GM18873 (cell line): ENCODE measurements at regions not wholly inside any gene's neighbourhood (a gene's known extent, or its start where the extent isn't known, plus 50 kb on each side); places are given as distances from the start of the nearest gene placed in this dataset.
A peak's percentile ranks its signal among the peaks of the same experiment; 100 is the strongest.

ENCODE experiments used
- ATAC-seq: cut with Tn5 transposase; IDR thresholded peaks from one replicate; pipeline ENCODE4 v1.9.1; 2021; ENCODE audit warnings: mild to moderate bottlenecking, moderate library complexity, moderate number of reproducible peaks; ENCODE audit not compliant: unreplicated experiment, low FRiP score

GRCh38 chr1:198929111-198929604 is 290.3 kb downstream of the PTPRC start:
- ATAC-seq, result no peak

- peak; percentile 58 for ATAC-seq
Observed at GRCh38 chr1:198929961-198930599, 291.2 kb downstream of the PTPRC start.

GRCh38 chr1:198932351-198932991 is 293.6 kb downstream of the PTPRC start:
- ATAC-seq, result no peak

- ATAC-seq, result no peak
Observed at GRCh38 chr1:198933515-198934222, 294.8 kb downstream of the PTPRC start.

- no peak for ATAC-seq
Observed at GRCh38 chr1:198934426-198934825, 295.6 kb downstream of the PTPRC start.

GRCh38 chr1:198934901-198935305 is 296.1 kb downstream of the PTPRC start:
- no peak for ATAC-seq

GRCh38 chr1:198935306-198935921 is 296.6 kb downstream of the PTPRC start:
- peak; percentile 44 for ATAC-seq

- ATAC-seq, result no peak
Observed at GRCh38 chr1:198936371-198937083, 297.7 kb downstream of the PTPRC start.

- peak; percentile 96 for ATAC-seq
Observed at GRCh38 chr1:198937231-198938031, 298.6 kb downstream of the PTPRC start.

- ATAC-seq, result no peak
Observed at GRCh38 chr1:198939286-198939685, 300.4 kb downstream of the PTPRC start.

- no peak for ATAC-seq
Observed at GRCh38 chr1:198939956-198940355, 301.1 kb downstream of the PTPRC start.

GRCh38 chr1:198942466-198942865 is 303.6 kb downstream of the PTPRC start:
- ATAC-seq, result no peak

GRCh38 chr1:198943484-198944187 is 304.8 kb downstream of the PTPRC start:
- ATAC-seq, result no peak

GRCh38 chr1:198947456-198947855 is 308.6 kb downstream of the PTPRC start:
- ATAC-seq, result no peak

GRCh38 chr1:198948895-198949659 is 310.2 kb downstream of the PTPRC start:
- no peak for ATAC-seq

GRCh38 chr1:198950036-198950435 is 311.2 kb downstream of the PTPRC start:
- ATAC-seq, result no peak

GRCh38 chr1:198955085-198955484 is 316.2 kb downstream of the PTPRC start:
- no peak for ATAC-seq

- no peak for ATAC-seq
Observed at GRCh38 chr1:198957044-198957443, 318.2 kb downstream of the PTPRC start.
